NOMO-1 (cell line): ENCODE measurements at regions not wholly inside any gene's neighbourhood (a gene's known extent, or its start where the extent isn't known, plus 50 kb on each side); places are given as distances from the start of the nearest gene placed in this dataset.

Experiments used
- DNase-seq, 2 experiments: peaks; one replicate each; lab custom pipeline; 2025; ENCODE audit not compliant: unreplicated experiment in 2 of 2; lab: John Stamatoyannopoulos, UW

DNA sequence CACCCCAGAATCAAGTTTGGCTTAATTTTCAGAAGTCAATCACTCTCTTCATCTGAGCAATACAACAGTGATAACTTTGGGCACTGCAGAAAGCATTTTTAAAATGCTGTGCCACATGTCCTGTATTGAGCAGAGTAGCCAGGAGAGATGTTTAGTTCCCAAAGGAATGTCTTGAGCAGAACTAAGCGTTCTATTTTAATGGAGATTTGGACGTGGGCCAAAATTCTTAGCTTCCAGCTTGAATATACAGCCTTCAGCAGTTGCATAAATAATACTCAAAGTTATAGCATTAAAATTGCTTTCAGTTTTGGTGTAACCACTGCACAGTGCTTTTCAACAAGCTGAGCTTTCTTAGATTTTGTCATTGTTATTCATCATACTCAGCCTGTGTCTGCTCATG lies 679.2 kb downstream of the NLGN4X start:
- no peak for DNase-seq

DNA sequence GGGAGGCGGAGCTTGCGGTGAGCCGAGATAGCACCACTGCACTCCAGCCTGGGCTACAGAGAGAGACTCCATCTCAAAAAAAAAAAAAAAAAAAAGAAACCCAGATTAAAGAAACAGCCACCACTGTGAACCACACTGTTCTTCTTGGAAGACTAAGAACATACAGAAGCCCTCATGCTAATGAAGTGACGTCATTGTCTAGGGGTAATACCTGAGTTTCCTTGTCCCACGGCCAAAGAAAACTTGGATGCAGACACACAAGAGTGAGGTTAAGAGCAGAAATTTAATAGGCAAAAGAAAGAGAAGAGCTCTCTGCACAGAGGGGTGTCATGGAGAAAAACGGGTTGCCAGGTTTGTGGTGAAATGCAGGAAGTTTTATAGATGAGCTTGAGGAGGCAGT lies 691.6 kb downstream of the NLGN4X start:
- no peak for DNase-seq

DNA sequence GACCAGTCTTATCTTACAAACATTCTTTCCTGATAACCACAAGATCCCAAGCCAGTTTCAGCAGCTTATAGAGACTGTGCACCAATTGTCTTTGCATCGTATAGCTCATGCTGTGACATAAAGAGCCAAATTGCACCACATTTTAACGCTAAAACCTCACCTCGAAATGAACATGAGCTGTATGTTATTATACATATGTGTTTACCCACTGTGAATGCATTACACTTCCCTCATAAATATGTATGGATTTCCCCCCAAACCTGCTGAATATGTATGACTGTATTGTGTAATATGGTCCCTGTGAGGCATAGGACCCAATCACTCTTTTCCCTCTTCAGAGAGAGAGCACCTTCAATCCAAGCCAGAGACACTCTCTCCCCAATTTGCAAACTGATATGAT lies 692.4 kb downstream of the NLGN4X start:
- DNase-seq, result no peak

GRCh38 chrX:5528057-5528456 lies 700.6 kb downstream of the NLGN4X start:
- DNase-seq, result peak in 1 of 2 experiments; percentile 35

DNA sequence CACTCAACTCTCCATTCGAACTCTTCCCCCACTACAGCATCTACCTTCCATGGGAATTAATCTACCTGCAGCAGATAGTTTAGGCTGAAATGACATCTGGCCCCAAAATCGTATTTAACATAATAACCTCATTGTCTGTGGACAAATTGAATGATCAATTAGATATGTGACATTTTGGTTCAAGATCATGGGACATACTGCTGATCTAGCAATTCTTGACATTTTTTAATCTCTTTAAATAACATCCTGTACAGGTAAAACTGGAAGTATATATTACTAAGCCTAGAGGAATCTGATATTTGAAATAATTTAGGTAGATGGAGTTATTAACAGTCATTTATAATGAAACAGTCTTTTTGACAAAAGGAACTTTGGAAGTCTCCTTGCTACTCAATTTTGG lies 702.5 kb downstream of the NLGN4X start:
- DNase-seq, result no peak

GRCh38 chrX:5490786-5491563 lies 737.7 kb downstream of the NLGN4X start:
- no peak for DNase-seq

- no peak for DNase-seq
Observed at GRCh38 chrX:5474282-5474681, 754.4 kb downstream of the NLGN4X start.

- DNase-seq, result no peak
Observed at GRCh38 chrX:5458300-5458842, 770.3 kb downstream of the NLGN4X start.

GRCh38 chrX:5449323-5449722 lies 779.3 kb downstream of the NLGN4X start:
- DNase-seq, result no peak

DNA sequence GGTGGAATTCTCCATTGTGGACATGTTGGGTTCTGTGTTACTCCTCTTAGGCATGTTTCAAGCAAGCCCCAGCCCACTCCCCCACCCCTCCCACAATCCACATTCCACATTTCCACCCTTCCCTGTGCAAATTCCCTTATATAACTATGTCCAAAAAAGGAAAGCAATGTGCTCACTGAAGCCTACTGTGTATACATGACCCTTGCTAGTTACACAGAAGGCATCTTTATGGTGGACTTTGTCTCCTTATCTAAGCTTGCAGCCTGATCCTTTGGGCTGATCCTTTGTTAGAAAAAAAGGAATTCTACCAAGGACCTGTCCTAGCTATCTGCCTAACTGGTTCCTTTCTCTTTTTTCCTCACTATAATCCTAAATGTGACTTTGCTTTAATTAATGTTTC lies 796.8 kb downstream of the NLGN4X start:
- no peak for DNase-seq

DNA sequence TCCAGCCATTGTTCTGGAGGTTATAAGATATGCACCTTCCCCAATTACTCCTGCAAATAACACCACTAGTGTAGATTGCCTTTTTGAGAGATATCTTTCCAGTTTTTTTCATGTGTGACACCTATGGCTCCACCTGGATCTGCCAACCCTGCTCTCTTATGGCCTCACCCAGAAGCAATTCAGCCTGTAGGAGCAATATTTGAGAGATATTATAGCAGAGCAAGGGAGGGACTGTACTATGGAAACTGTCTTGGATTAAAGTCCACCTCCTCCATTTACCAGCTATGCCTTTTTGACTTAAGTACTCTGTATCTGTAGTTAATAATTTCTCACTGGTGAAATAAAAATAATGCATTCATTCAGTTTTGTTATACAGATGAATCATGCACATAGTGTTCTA lies 803.5 kb downstream of the NLGN4X start:
- DNase-seq, result no peak

- no peak for DNase-seq
Observed at GRCh38 chrX:5417381-5417780, 811.3 kb downstream of the NLGN4X start.

- DNase-seq, result no peak
Observed at GRCh38 chrX:5415738-5416137, 812.9 kb downstream of the NLGN4X start.

- no peak for DNase-seq
Observed at GRCh38 chrX:5409106-5409505, 819.6 kb downstream of the NLGN4X start.

GRCh38 chrX:5402461-5402860 lies 826.2 kb downstream of the NLGN4X start:
- DNase-seq, result no peak

GRCh38 chrX:5399403-5399802 lies 829.3 kb downstream of the NLGN4X start:
- DNase-seq, result no peak

DNA sequence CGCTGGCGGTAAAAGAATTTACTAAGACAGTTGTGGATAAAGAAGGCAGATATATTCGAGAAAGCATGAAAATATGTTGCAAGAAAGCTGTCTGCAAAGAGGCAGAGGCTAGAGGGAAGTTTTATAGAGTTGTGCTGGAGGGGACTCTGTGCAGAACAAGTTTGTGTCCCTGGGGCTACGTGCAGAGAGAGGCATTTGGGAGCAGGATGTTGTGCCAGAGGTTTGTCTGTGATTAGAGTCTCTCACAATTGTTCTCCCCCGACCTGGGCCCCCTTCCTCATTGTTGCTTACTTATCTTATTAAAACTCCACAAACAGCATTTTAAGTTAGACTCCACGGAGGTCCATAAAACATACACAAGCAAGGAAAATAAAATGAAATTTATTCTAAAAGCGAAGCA lies 831.3 kb downstream of the NLGN4X start:
- no peak for DNase-seq

DNA sequence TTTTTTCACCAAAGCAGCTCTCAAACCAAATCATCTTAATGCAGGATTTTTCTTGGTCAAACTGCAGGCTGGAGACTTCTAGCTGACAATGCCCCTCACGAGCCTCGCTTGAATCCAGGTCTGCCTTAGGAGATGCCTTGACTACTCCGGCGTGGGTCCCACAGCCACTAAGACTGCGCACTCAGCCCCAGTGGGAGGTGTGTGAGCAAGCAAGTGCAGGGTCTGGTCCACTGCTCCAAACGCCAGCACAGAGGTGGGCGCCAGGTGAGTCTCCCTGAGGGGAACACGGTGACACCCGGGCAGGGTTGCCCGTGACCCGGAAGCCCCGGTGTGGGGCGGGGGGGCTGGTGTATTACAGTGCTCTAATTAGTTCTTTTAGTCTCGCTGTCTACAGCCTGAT lies 838.3 kb downstream of the NLGN4X start:
- no peak for DNase-seq

GRCh38 chrX:5388087-5388486 lies 840.6 kb downstream of the NLGN4X start:
- DNase-seq, result peak; percentile 88 to 96

GRCh38 chrX:5380426-5380825 lies 848.2 kb downstream of the NLGN4X start:
- no peak for DNase-seq

DNA sequence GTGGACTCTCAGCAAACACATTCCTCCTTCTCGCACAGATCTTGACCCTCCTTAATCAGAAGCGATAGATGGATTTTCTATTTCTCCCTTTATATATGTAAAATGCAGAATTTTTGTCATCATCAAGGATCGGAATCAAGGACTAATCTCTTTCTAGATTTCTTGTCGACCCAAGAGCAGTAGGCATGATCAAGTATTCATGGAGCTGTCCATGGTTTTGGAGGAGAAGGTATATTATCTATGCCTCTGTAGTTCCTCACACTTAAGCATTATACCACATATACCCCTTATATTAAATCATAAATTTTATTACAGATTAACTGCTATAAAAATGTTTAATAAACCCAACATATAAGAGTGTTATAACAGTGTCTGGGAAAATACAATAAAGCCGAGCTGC lies 886.8 kb downstream of the NLGN4X start:
- DNase-seq, result no peak

- no peak for DNase-seq
Observed at GRCh38 chrX:5337160-5337559, 891.5 kb downstream of the NLGN4X start.

- DNase-seq, result no peak
Observed at GRCh38 chrX:5324546-5324945, 904.1 kb downstream of the NLGN4X start.
